Mesendoderm (in vitro differentiated cells): ENCODE measurements at regions not wholly inside any gene's neighbourhood (a gene's known extent, or its start where the extent isn't known, plus 50 kb on each side); places are given as distances from the start of the nearest gene placed in this dataset. TPM values are rescaled to one million over a fixed set of nuclear protein-coding genes. Genes with fewer than 3 reads are reported as not detected.

Experiments
- DNase-seq: peaks from one replicate; pipeline ENCODE4 v3.0.0; 2013
- H2AK5ac ChIP-seq: 2 replicates; pipeline ENCODE4 v1.6.1; 2013; ENCODE audit warnings: low read length, inconsistent platforms
- H2BK120ac ChIP-seq: 2 replicates; pipeline ENCODE4 v1.6.1; 2013; ENCODE audit warnings: low read depth, mild to moderate bottlenecking, low read length, moderate library complexity, mixed read lengths
- H2BK15ac ChIP-seq: replicated peaks from 2 replicates; pipeline ENCODE4 v1.6.1; 2013; ENCODE audit warnings: low read depth, mild to moderate bottlenecking, moderate library complexity
- H2BK5ac ChIP-seq: 2 replicates; pipeline ENCODE4 v1.6.1; 2013; ENCODE audit warnings: low read length, inconsistent platforms
- H3K18ac ChIP-seq: 2 replicates; pipeline ENCODE4 v1.6.1; 2013; ENCODE audit warnings: mild to moderate bottlenecking, low read length, mixed read lengths
- H3K23ac ChIP-seq: one replicate; pipeline ENCODE4 v1.6.1; 2013; ENCODE audit warnings: low read length
- H3K27ac ChIP-seq: 2 replicates; pipeline ENCODE4 v1.5.1; 2013; ENCODE audit warnings: low read depth, mild to moderate bottlenecking, inconsistent platforms, low read length, moderate library complexity
- H3K27me3 ChIP-seq: 2 replicates; pipeline ENCODE4 v1.6.1; 2013; ENCODE audit warnings: low read length, control low read depth, mild to moderate bottlenecking, inconsistent platforms; ENCODE audit not compliant: insufficient read depth, poor library complexity
- H3K36me3 ChIP-seq: 2 replicates; pipeline ENCODE4 v1.6.1; 2013; ENCODE audit warnings: low read length, inconsistent platforms; ENCODE audit not compliant: control insufficient read depth, insufficient read depth
- H3K4ac ChIP-seq: one replicate; pipeline ENCODE4 v1.6.1; 2013; ENCODE audit warnings: low read depth, mild to moderate bottlenecking, low read length, moderate library complexity
- H3K4me1 ChIP-seq: 2 replicates; pipeline ENCODE4 v1.6.1; 2013; ENCODE audit warnings: low read depth, low read length, inconsistent platforms; ENCODE audit not compliant: control insufficient read depth
- H3K4me2 ChIP-seq: 2 replicates; pipeline ENCODE4 v1.6.1; 2013; ENCODE audit warnings: low read length
- H3K4me3 ChIP-seq: 2 replicates; pipeline ENCODE4 v1.5.1; 2013; ENCODE audit warnings: mild to moderate bottlenecking, low read length
- H3K56ac ChIP-seq: one replicate; pipeline ENCODE4 v1.6.1; 2013; ENCODE audit warnings: low read length
- H3K79me1 ChIP-seq: 2 replicates; pipeline ENCODE4 v1.6.1; 2013; ENCODE audit warnings: low read length, inconsistent platforms
- H3K79me2 ChIP-seq: 2 replicates; pipeline ENCODE4 v1.6.1; 2013; ENCODE audit warnings: mild to moderate bottlenecking, low read length; ENCODE audit not compliant: control insufficient read depth, insufficient read depth
- H3K9ac ChIP-seq: 2 replicates; pipeline ENCODE4 v1.6.1; 2013; ENCODE audit warnings: low read length, inconsistent platforms
- H4K5ac ChIP-seq: one replicate; pipeline ENCODE4 v1.6.1; 2013; ENCODE audit warnings: low read length
- H4K8ac ChIP-seq: one replicate; pipeline ENCODE4 v1.6.1; 2013; ENCODE audit warnings: low read depth, mild to moderate bottlenecking, control low read depth, low read length, moderate library complexity
- WGBS: extraction: QIAGEN DNeasy Blood & Tissue Kit; methylation state at CpG from one replicate; pipeline ENCODE4 v1.1.7; 2013; ENCODE audit warnings: low lambda C conversion rate, missing lambda C conversion rate; ENCODE audit not compliant: insufficient coverage; ENCODE audit errors: extremely low coverage; 5-methylcytosine and 5-hydroxymethylcytosine counted together
- small RNA-seq: library from polyadenylated mRNA; stranded (forward); fragments of <200 nt; extraction: miRNeasy Mini kit (QIAGEN cat#:217004); gene quantifications from one replicate; pipeline ENCODE3, GENCODE V24; 2013; ENCODE audit not compliant: insufficient read depth

DNA sequence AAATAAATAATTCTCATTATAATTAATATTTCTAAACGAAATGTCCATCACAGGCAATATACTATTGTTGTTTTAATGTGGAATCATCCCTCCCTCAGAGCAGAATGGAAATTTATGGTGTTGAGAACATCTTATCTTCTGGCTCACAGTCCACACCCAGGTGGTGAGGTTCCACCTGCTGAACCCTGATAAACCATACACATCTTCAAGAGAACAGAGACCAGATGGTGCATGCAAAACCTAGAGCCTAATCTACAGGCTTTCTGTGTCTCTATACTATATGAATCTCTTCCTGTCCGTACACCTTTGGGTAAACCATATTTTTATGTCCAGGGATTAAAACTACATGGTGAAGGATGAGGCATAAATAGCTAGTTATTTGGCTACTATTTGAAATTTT lies 52.3 kb upstream of the UFL1 start:
- no peak overlapping the region for H4K8ac ChIP-seq
- no peak overlapping the region for H2BK120ac ChIP-seq
- no peaks in the 10 kb centered on the region for H3K36me3 ChIP-seq
- no peak overlapping the region for H3K4me2 ChIP-seq
- H3K27ac ChIP-seq, result no peak overlapping the region
- no peaks in the 10 kb centered on the region for H3K27me3 ChIP-seq
- H3K18ac ChIP-seq, result no peak overlapping the region
- no CpG with 5 or more reads among the region's 2 CpGs for WGBS
- no peak overlapping the region for H4K5ac ChIP-seq
- no peak for DNase-seq
- no peak overlapping the region for H2AK5ac ChIP-seq
- H3K23ac ChIP-seq, result no peak overlapping the region
- no peaks in the 10 kb centered on the region for H3K79me1 ChIP-seq
- no peak overlapping the region for H2BK5ac ChIP-seq
- no peak overlapping the region for H3K4ac ChIP-seq
- no peak overlapping the region for H3K4me3 ChIP-seq
- H3K56ac ChIP-seq, result no peak overlapping the region
- H3K79me2 ChIP-seq, result no peaks in the 10 kb centered on the region
- no peaks in the 10 kb centered on the region for H3K4me1 ChIP-seq
- H2BK15ac ChIP-seq, result no peak overlapping the region
- no peak overlapping the region for H3K9ac ChIP-seq

DNA sequence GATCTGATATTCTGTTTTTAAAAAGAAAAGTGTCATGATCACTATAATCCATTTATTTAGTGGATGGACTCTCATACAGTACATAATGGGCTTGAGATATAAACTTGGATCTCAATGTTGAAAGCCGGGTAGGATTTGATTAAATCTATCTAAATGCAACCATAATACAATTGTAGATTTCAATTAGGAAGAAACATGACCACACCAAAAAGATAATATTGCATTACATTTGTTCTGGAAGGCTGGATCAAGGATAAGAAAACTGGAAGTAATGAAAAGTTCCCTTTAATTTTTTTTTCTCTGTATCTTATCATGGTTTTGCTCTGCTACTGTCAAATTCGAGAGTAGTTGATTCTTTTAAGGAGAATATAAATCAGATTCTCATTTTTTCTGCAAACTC lies 51.3 kb upstream of the UFL1 start:
- Histone ChIP-seq H3K79me2 (no peaks in the 10 kb centered on the region), H3K4me3 (no peak overlapping the region), H3K4me2 (no peak overlapping the region), H2BK120ac (no peak overlapping the region), H3K56ac (no peak overlapping the region), H3K4ac (no peak overlapping the region), H2AK5ac (no peak overlapping the region), H3K27ac (no peak overlapping the region), H2BK5ac (no peak overlapping the region), H3K79me1 (no peaks in the 10 kb centered on the region), H3K9ac (no peak overlapping the region), H3K23ac (no peak overlapping the region), H3K36me3 (no peaks in the 10 kb centered on the region), H4K8ac (no peak overlapping the region), H2BK15ac (no peak overlapping the region), H4K5ac (no peak overlapping the region), H3K18ac (no peak overlapping the region), H3K4me1 (no peaks in the 10 kb centered on the region), H3K27me3 (no peaks in the 10 kb centered on the region)
- no CpG with 5 or more reads among the region's 2 CpGs for WGBS
- DNase-seq, result no peak

Small RNA genes lying in the stretch of these regions (small RNA-seq; reads per million reads assigned to genes)
- gene RN7SL797P, result not detected
